BE2C (cell line): ENCODE measurements at regions not wholly inside any gene's neighbourhood (a gene's known extent, or its start where the extent isn't known, plus 50 kb on each side); places are given as distances from the start of the nearest gene placed in this dataset.

ENCODE experiments used
- DNase-seq: peaks from one replicate; pipeline ENCODE4 v3.0.0-alpha.2; 2020
- H3K27me3 ChIP-seq: fragments of 250-450 bp; sonication (Bioruptor Pico); 2 replicates; pipeline ENCODE4 v1.5.1; 2020; ENCODE audit warnings: mild to moderate bottlenecking
- H3K36me3 ChIP-seq: fragments of 250-450 bp; sonication (Bioruptor Pico); 2 replicates; pipeline ENCODE4 v1.5.1; 2020; ENCODE audit warnings: mild to moderate bottlenecking
- H3K4me1 ChIP-seq: fragments of 250-450 bp; sonication (Bioruptor Pico); 2 replicates; pipeline ENCODE4 v1.5.1; 2020
- H3K4me3 ChIP-seq: 2 replicates; pipeline ENCODE4 v1.5.1; 2011; ENCODE audit warnings: low read depth, low read length
- H3K9me3 ChIP-seq: fragments of 250-450 bp; sonication (Bioruptor Pico); 2 replicates; pipeline ENCODE4 v1.5.1; 2020
- CTCF ChIP-seq: IDR thresholded peaks from 2 replicates; pipeline ENCODE4 v1.5.1; 2012; ENCODE audit warnings: mild to moderate bottlenecking, low read depth, low read length

GRCh38 chr2:19685731-19686130, 216.1 kb downstream of the TTC32 start:
- no peaks in the 10 kb centered on the region for H3K27me3 ChIP-seq
- H3K36me3 ChIP-seq, result no peaks in the 10 kb centered on the region
- TF ChIP-seq CTCF, result no peak
- DNase-seq, result no peak
- no peak overlapping the region for H3K4me3 ChIP-seq
- H3K9me3 ChIP-seq, result no peaks in the 10 kb centered on the region
- no peaks in the 10 kb centered on the region for H3K4me1 ChIP-seq

DNA sequence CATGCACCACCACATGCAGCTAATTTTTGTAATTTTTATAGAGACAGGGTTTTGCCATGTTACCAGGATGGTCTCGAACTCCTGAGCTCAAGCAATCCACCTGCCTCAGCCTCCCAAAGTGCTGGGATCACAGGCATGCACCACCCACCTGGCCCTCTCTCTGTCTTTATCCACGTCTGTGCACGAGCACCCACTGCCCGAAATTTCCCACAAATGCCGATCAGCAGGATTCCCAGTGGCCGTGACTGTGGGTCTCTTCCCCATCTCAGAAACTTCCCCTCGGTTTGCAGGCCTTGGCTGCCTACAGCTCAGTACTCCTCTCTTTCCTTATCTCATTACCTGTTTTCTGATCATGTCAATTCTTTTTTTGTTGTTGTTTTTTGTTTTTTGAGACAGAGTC, 217.3 kb downstream of the TTC32 start:
- Histone ChIP-seq H3K36me3 (no peaks in the 10 kb centered on the region), H3K27me3 (no peaks in the 10 kb centered on the region), H3K9me3 (no peaks in the 10 kb centered on the region), H3K4me3 (no peak overlapping the region), H3K4me1 (no peaks in the 10 kb centered on the region)
- DNase-seq, result no peak
- no peak for TF ChIP-seq CTCF

- Histone ChIP-seq H3K27me3 (no peaks in the 10 kb centered on the region), H3K9me3 (no peaks in the 10 kb centered on the region), H3K4me1 (no peaks in the 10 kb centered on the region), H3K4me3 (no peak overlapping the region), H3K36me3 (no peaks in the 10 kb centered on the region)
- DNase-seq, result no peak
- no peak for TF ChIP-seq CTCF
These were observed 218.2 kb downstream of the TTC32 start for GRCh38 chr2:19683556-19683955.

DNA sequence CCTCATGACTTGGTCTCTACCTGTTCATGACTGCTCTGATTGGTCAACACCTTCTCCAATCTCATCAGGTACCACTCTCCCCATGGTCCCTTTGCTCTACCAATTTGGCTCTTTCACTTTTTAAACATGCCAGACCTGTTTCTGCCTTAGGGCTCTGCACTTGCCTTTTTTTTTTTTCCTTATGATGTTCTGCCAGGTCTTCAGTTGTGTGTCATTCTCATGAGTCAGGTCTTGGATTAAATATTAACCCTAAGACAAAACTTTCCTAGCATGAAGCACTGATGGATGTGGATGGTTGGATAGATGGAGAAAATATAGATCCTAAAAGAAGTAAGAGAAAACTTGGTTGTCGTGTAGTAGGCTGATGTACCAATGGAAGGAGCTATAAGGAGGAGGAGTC, 219.3 kb downstream of the TTC32 start:
- DNase-seq, result no peak
- Histone ChIP-seq H3K4me3 (no peak overlapping the region), H3K4me1 (no peaks in the 10 kb centered on the region), H3K9me3 (no peaks in the 10 kb centered on the region), H3K27me3 (no peaks in the 10 kb centered on the region), H3K36me3 (no peaks in the 10 kb centered on the region)
- TF ChIP-seq CTCF, result no peak

DNA sequence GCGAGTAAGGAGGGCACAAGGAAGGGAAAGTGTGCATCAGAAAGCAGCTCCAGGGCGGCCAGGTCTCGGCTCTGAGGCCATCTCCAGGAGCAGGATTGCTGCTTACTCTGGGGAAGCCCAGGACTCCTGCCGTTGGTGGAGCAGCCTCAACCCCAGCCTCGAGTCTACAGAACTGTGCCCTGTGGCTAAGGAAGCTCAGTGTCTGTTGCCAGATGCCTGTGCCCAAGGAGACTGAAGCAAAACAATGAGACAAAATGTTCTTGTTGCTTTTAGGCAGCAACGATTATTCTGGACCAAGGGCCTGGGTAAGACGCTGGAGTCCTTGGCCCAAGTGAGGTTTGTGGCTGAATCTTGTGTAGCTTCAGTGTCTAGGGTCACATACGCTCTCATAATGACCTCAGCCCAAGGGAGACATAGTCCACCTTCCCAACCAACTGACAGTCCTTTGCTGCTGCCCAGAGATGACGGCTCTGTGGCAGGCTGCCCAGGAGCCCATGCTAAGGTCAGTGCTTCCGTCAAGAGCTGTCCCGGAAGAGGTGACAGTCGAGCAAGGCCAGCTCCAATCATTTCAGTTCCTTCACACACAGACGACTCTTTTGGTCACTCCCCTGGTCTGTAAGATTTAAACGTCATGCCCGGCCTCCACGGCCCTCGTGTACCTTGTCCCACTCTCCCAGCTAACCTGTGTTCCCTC, 223.8 kb downstream of the TTC32 start:
- Histone ChIP-seq H3K4me3 (no peak overlapping the region), H3K9me3 (no peaks in the 10 kb centered on the region), H3K4me1 (no peaks in the 10 kb centered on the region), H3K27me3 (no peaks in the 10 kb centered on the region), H3K36me3 (no peaks in the 10 kb centered on the region)
- no peak for TF ChIP-seq CTCF
- DNase-seq, result no peak

GRCh38 chr2:19677215-19677777, 224.5 kb downstream of the TTC32 start:
- Histone ChIP-seq H3K9me3 (no peaks in the 10 kb centered on the region), H3K4me3 (no peak overlapping the region), H3K4me1 (no peaks in the 10 kb centered on the region), H3K36me3 (no peaks in the 10 kb centered on the region), H3K27me3 (no peaks in the 10 kb centered on the region)
- DNase-seq, result no peak
- no peak for TF ChIP-seq CTCF
